Stimulated activated CD8-positive, alpha-beta memory T cell treated with anti-CD3 and anti-CD28 coated beads, Interleukin-4, amount 100 ng/mL, for 48 hours (primary cell): ENCODE measurements at regions not wholly inside any gene's neighbourhood (a gene's known extent, or its start where the extent isn't known, plus 50 kb on each side); places are given as distances from the start of the nearest gene placed in this dataset.
"Not testable (repeated sequence)": the region's sequence is repeated elsewhere in the genome, so short reads cannot be mapped to it uniquely, and the experiment has no call there.

Experiments used
- DNase-seq: peaks from one replicate; pipeline ENCODE4 v3.0.0-alpha.2; 2020

- no peak for DNase-seq
Measured at GRCh38 chr13:80965097-80965496, 624.2 kb upstream of the SPRY2 start.

GRCh38 chr13:80962855-80963254 is 621.9 kb upstream of the SPRY2 start:
- DNase-seq, result no peak

- no peak for DNase-seq
Measured at GRCh38 chr13:80962173-80962572, 621.2 kb upstream of the SPRY2 start.

- DNase-seq, result no peak
Measured at GRCh38 chr13:80957019-80957655, 616.2 kb upstream of the SPRY2 start.

GRCh38 chr13:80955501-80955900 is 614.6 kb upstream of the SPRY2 start:
- no peak for DNase-seq

GRCh38 chr13:80952158-80952557 is 611.2 kb upstream of the SPRY2 start:
- no peak for DNase-seq

GRCh38 chr13:80946008-80946802 is 605.3 kb upstream of the SPRY2 start:
- no peak for DNase-seq

- no peak for DNase-seq
Measured at GRCh38 chr13:80945328-80945727, 604.4 kb upstream of the SPRY2 start.

- DNase-seq, result no peak
Measured at GRCh38 chr13:80939581-80939980, 598.7 kb upstream of the SPRY2 start.

- DNase-seq, result no peak
Measured at GRCh38 chr13:80931766-80932165, 590.8 kb upstream of the SPRY2 start.

- DNase-seq, result no peak
Measured at GRCh38 chr13:80931118-80931517, 590.2 kb upstream of the SPRY2 start.

- no peak for DNase-seq
Measured at GRCh38 chr13:80928241-80928640, 587.3 kb upstream of the SPRY2 start.

- not testable (repeated sequence) for DNase-seq
Measured at GRCh38 chr13:80926024-80926423, 585.1 kb upstream of the SPRY2 start.

- no peak for DNase-seq
Measured at GRCh38 chr13:80924596-80924995, 583.7 kb upstream of the SPRY2 start.

GRCh38 chr13:80923907-80924306 is 583.0 kb upstream of the SPRY2 start:
- DNase-seq, result no peak

GRCh38 chr13:80921971-80922370 is 581.0 kb upstream of the SPRY2 start:
- DNase-seq, result no peak

- no peak for DNase-seq
Measured at GRCh38 chr13:80921541-80921940, 580.6 kb upstream of the SPRY2 start.

GRCh38 chr13:80906860-80907259 is 565.9 kb upstream of the SPRY2 start:
- no peak for DNase-seq

- no peak for DNase-seq
Measured at GRCh38 chr13:80904386-80904785, 563.5 kb upstream of the SPRY2 start.

- no peak for DNase-seq
Measured at GRCh38 chr13:80903911-80904310, 563.0 kb upstream of the SPRY2 start.

- DNase-seq, result no peak
Measured at GRCh38 chr13:80901530-80901929, 560.6 kb upstream of the SPRY2 start.

- no peak for DNase-seq
Measured at GRCh38 chr13:80901111-80901510, 560.2 kb upstream of the SPRY2 start.

- DNase-seq, result no peak
Measured at GRCh38 chr13:80900561-80900960, 559.6 kb upstream of the SPRY2 start.

- DNase-seq, result not testable (repeated sequence)
Measured at GRCh38 chr13:80897641-80898040, 556.7 kb upstream of the SPRY2 start.

- DNase-seq, result no peak
Measured at GRCh38 chr13:80894917-80895316, 554.0 kb upstream of the SPRY2 start.
